Adrenal gland (tissue), 5 donors: ENCODE measurements at regions not wholly inside any gene's neighbourhood (a gene's known extent, or its start where the extent isn't known, plus 50 kb on each side); places are given as distances from the start of the nearest gene placed in this dataset.
"Not testable (repeated sequence)": the region's sequence is repeated elsewhere in the genome, so short reads cannot be mapped to it uniquely, and the experiment has no call there.

Experiments used
- POLR2A ChIP-seq, 2 donors: fragments of 450-650 bp; IDR thresholded peaks; one replicate each; pipeline ENCODE4 v1.6.1; 2017; ENCODE audit warnings: antibody characterized with exemption in 2 of 2, mild to moderate bottlenecking in 2 of 2, moderate library complexity in 1 of 2
- TF ChIP-seq, protein P1 (sequence below), 6 experiments: fragments of 450-650 bp in 4 of 6; fragments of 200-600 bp in 2 of 6; sonication (generic) in 1 of 6; IDR thresholded peaks; 1 replicate in 5 of 6; 2 replicates in 1 of 6; pipeline versions ENCODE4 v1.5.1 to v1.8.0; 2016 to 2021; ENCODE audit warnings: antibody characterized with exemption in 6 of 6, mild to moderate bottlenecking in 2 of 6, moderate library complexity in 1 of 6
- donor health status: DM: no; HTN: no; CAD: no.

DNA sequence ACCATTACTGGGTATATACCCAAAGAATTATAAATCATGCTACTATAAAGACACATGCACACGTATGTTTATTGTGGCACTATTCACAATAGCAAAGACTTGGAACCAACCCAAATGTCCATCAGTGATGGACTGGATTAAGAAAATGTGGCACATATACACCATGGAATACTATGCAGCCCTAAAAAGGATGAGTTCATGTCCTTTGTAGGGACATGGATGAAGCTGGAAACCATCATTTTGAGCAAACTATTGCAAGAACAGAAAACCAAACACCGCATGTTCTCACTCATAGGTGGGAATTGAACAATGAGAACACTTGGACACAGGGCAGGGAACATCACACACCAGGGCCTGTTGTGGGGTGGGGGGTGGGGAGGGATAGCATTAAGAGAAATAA lies 88.5 kb upstream of the DPH5 start:
- not testable (repeated sequence) for TF ChIP-seq POLR2A (IDR thresholded peaks at IDR 0.05)
- TF ChIP-seq, protein P1, sequence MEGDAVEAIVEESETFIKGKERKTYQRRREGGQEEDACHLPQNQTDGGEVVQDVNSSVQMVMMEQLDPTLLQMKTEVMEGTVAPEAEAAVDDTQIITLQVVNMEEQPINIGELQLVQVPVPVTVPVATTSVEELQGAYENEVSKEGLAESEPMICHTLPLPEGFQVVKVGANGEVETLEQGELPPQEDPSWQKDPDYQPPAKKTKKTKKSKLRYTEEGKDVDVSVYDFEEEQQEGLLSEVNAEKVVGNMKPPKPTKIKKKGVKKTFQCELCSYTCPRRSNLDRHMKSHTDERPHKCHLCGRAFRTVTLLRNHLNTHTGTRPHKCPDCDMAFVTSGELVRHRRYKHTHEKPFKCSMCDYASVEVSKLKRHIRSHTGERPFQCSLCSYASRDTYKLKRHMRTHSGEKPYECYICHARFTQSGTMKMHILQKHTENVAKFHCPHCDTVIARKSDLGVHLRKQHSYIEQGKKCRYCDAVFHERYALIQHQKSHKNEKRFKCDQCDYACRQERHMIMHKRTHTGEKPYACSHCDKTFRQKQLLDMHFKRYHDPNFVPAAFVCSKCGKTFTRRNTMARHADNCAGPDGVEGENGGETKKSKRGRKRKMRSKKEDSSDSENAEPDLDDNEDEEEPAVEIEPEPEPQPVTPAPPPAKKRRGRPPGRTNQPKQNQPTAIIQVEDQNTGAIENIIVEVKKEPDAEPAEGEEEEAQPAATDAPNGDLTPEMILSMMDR (IDR thresholded peaks at IDR 0.05), result not testable (repeated sequence)
